Suprapubic skin (tissue), 4 donors: ENCODE measurements at regions not wholly inside any gene's neighbourhood (a gene's known extent, or its start where the extent isn't known, plus 50 kb on each side); places are given as distances from the start of the nearest gene placed in this dataset.

Experiments
- DNase-seq, 2 donors: peaks; one replicate each; pipeline ENCODE4 v3.0.0-alpha.2; 2019; ENCODE audit warnings: low spot score in 2 of 2
- H3K27ac ChIP-seq: fragments of 200-600 bp; sonication (generic); one replicate; pipeline ENCODE4 v1.5.1; 2019
- H3K27me3 ChIP-seq: fragments of 200-600 bp; sonication (generic); one replicate; pipeline ENCODE4 v1.5.1; 2019
- H3K36me3 ChIP-seq: fragments of 200-600 bp; sonication (generic); one replicate; pipeline ENCODE4 v1.5.1; 2019
- H3K4me1 ChIP-seq: fragments of 200-600 bp; sonication (generic); one replicate; pipeline ENCODE4 v1.5.1; 2019
- H3K4me3 ChIP-seq: fragments of 200-600 bp; sonication (generic); one replicate; pipeline ENCODE4 v1.5.1; 2019; ENCODE audit warnings: mild to moderate bottlenecking
- H3K9me3 ChIP-seq: fragments of 200-600 bp; sonication (generic); one replicate; pipeline ENCODE4 v1.5.1; 2019
- EP300 ChIP-seq: sonication (generic); formaldehyde crosslinking; IDR thresholded peaks from one replicate; pipeline ENCODE4 v1.6.1; 2017; ENCODE audit warnings: antibody characterized with exemption
- POLR2A ChIP-seq, 2 donors: fragments of 450-650 bp; IDR thresholded peaks; one replicate each; pipeline ENCODE4 v1.6.1; 2017; ENCODE audit warnings: antibody characterized with exemption in 2 of 2, mild to moderate bottlenecking in 2 of 2, moderate library complexity in 2 of 2
- POLR2AphosphoS5 ChIP-seq, 3 donors: sonication (generic); formaldehyde crosslinking; IDR thresholded peaks; one replicate each; pipeline ENCODE4 v1.6.1; 2017; ENCODE audit warnings: antibody characterized with exemption in 3 of 3
- WGBS: methylation state at CpG from one replicate; pipeline ENCODE4 v1.1.5; 2018; 5-methylcytosine and 5-hydroxymethylcytosine counted together
- TF ChIP-seq, protein P1 (sequence below), 2 donors: fragments of 200-600 bp in 1 of 2; fragments of 450-650 bp in 1 of 2; sonication (generic) in 1 of 2; IDR thresholded peaks; one replicate each; pipeline ENCODE4 v1.5.1; 2016 to 2019; ENCODE audit warnings: antibody characterized with exemption in 2 of 2, mild to moderate bottlenecking in 1 of 2, moderate library complexity in 1 of 2

DNA sequence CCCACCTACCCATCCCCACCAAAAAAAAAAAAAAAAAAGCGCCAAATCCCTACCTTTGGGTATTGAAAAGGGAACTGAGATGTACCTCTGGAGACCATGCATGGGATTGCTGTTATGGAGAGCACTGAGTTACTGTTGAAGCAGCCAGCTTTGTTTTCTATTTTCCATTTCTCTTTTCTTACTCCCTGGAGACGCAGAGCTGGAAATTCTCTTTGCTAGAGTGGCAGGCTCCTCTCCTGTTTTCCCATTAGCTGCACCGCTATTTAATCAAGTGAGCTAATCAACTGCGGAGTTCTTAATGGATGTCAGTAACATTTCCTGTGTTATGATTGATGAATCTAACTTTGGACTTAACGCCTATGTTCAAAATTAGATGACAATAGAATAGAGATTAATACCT, 136.1 kb upstream of the LMCD1 start:
- Histone ChIP-seq H3K27ac (no peak overlapping the region), H3K36me3 (no peaks in the 10 kb centered on the region), H3K4me3 (no peak overlapping the region), H3K9me3 (no peaks in the 10 kb centered on the region), H3K27me3 (no peaks in the 10 kb centered on the region), H3K4me1 (no peaks in the 10 kb centered on the region)
- WGBS, result 63% methylated on average over 5 of the region's 5 CpGs
- TF ChIP-seq, protein P1, sequence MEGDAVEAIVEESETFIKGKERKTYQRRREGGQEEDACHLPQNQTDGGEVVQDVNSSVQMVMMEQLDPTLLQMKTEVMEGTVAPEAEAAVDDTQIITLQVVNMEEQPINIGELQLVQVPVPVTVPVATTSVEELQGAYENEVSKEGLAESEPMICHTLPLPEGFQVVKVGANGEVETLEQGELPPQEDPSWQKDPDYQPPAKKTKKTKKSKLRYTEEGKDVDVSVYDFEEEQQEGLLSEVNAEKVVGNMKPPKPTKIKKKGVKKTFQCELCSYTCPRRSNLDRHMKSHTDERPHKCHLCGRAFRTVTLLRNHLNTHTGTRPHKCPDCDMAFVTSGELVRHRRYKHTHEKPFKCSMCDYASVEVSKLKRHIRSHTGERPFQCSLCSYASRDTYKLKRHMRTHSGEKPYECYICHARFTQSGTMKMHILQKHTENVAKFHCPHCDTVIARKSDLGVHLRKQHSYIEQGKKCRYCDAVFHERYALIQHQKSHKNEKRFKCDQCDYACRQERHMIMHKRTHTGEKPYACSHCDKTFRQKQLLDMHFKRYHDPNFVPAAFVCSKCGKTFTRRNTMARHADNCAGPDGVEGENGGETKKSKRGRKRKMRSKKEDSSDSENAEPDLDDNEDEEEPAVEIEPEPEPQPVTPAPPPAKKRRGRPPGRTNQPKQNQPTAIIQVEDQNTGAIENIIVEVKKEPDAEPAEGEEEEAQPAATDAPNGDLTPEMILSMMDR (IDR thresholded peaks at IDR 0.05), result no peak
- TF ChIP-seq EP300, result no peak
- TF ChIP-seq POLR2A (IDR thresholded peaks at IDR 0.05), result no peak
- no peak for TF ChIP-seq POLR2AphosphoS5 (IDR thresholded peaks at IDR 0.05)
- no peak for DNase-seq

DNA sequence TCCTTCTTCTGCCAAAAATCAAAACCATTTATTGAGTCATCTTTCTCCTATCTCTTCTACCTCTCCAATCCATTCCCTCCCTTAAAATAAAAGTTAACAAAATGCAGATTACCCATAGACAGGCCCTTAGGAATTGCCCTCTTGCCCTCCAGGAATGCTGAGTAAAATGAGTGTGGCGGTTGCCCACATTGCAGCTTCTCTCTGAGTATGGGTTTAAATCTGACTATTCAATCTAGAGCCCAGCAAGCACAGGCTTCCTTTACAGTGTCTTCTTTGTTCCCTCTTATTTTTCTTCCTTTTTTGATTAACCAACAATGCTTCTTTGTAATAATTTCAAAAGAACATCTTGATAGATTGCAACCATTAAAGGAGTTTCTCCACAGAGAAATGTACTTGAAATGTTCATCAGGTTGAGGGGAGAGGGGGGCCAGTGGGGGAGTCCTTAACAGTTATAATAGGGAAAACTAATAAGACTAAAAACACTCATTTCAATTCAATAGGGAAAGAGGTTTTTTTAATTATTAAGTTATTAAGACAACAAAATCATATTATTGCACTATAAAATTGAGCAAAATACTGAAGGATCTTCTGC, 135.3 kb upstream of the LMCD1 start:
- TF ChIP-seq POLR2AphosphoS5 (IDR thresholded peaks at IDR 0.05), result no peak
- TF ChIP-seq, protein P1 (IDR thresholded peaks at IDR 0.05), result no peak
- TF ChIP-seq POLR2A (IDR thresholded peaks at IDR 0.05), result no peak
- TF ChIP-seq EP300, result no peak
- Histone ChIP-seq H3K36me3 (no peaks in the 10 kb centered on the region), H3K27me3 (no peaks in the 10 kb centered on the region), H3K4me3 (no peak overlapping the region), H3K9me3 (no peaks in the 10 kb centered on the region), H3K27ac (no peak overlapping the region), H3K4me1 (no peaks in the 10 kb centered on the region)
- no peak for DNase-seq
- 70% methylated on average over 1 of the region's 1 CpG for WGBS

DNA sequence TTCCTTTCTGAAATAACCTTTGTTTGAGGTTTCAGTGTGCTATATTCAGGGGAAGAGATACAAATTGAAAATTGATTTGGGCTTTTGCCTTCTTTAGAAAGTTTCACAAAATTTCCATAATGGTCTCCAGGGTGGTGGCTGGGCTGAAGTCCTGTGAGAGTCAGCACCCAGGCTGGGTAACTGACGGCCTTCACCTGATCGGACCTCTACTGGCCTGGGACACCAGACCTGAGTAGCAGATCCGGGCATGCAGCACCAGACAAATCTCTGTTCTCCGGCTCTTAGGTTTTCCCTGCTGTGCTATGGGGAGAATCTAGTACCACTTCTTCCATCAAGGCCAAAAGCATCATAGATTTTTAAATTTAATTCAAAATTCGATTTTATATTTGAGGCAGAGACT, 133.0 kb upstream of the LMCD1 start:
- TF ChIP-seq, protein P1 (IDR thresholded peaks at IDR 0.05), result no peak
- WGBS, result 94% methylated on average over 5 of the region's 5 CpGs
- H3K27me3 ChIP-seq, result no peaks in the 10 kb centered on the region
- H3K4me1 ChIP-seq, result no peaks in the 10 kb centered on the region
- H3K4me3 ChIP-seq, result no peak overlapping the region
- DNase-seq, result no peak
- no peak overlapping the region for H3K27ac ChIP-seq
- no peaks in the 10 kb centered on the region for H3K9me3 ChIP-seq
- no peaks in the 10 kb centered on the region for H3K36me3 ChIP-seq

DNA sequence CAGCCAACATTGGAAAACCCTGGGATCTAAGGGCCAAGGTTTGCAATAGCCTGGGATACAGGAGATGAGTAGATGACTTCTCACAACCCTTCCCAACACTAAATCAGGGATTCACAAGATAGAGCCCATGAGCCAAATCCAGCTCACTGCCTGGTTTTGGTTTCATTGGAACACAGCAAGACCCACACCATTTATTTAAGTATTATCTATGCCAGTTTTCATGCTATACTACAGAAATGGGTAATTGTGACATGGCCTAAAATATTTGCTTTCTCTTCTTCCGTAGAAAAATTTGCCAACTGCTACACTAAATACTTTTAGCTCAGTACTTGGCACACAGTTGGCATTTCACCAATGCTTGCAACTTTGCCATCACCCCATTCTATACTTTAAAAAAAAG, 132.0 kb upstream of the LMCD1 start:
- WGBS, result 78% methylated on average over 1 of the region's 1 CpG
- Histone ChIP-seq H3K4me1 (no peaks in the 10 kb centered on the region), H3K36me3 (no peaks in the 10 kb centered on the region), H3K27me3 (no peaks in the 10 kb centered on the region), H3K9me3 (no peaks in the 10 kb centered on the region), H3K4me3 (no peak overlapping the region), H3K27ac (no peak overlapping the region)
- no peak for DNase-seq
- no peak for TF ChIP-seq EP300
- no peak for TF ChIP-seq POLR2A (IDR thresholded peaks at IDR 0.05)
- TF ChIP-seq, protein P1 (IDR thresholded peaks at IDR 0.05), result no peak
- no peak for TF ChIP-seq POLR2AphosphoS5 (IDR thresholded peaks at IDR 0.05)

DNA sequence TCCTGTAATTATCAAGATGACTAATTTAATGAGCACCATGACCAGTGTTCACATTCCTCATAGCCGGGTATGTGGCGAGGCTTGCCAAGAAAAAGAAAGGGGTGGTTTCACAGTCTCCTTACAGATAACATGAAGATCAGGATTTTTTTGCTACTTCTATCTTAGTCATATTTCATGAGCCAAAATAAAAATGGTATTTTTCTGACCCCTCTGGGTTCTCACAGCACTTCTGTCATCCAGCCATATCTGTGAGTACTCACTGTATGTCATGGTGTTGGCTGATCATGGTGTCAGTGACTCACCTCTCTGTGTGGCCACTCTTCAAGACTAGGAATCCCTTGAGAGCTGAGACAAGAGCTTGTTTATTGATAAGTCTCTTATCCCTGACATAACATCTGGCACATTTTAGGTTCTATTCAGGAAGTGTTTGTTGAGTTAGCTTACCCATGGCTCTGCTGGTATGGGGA, 130.5 kb upstream of the LMCD1 start:
- Histone ChIP-seq H3K27me3 (no peaks in the 10 kb centered on the region), H3K4me3 (no peak overlapping the region), H3K36me3 (no peaks in the 10 kb centered on the region), H3K9me3 (no peaks in the 10 kb centered on the region), H3K27ac (no peak overlapping the region), H3K4me1 (no peaks in the 10 kb centered on the region)
- no peak for TF ChIP-seq POLR2AphosphoS5 (IDR thresholded peaks at IDR 0.05)
- TF ChIP-seq, protein P1 (IDR thresholded peaks at IDR 0.05), result no peak
- no peak for TF ChIP-seq EP300
- no peak for TF ChIP-seq POLR2A (IDR thresholded peaks at IDR 0.05)
- 34% methylated on average over 2 of the region's 2 CpGs for WGBS
- DNase-seq, result no peak
